Mesothelial cell of epicardium (in vitro differentiated cells): ENCODE measurements at regions not wholly inside any gene's neighbourhood (a gene's known extent, or its start where the extent isn't known, plus 50 kb on each side); places are given as distances from the start of the nearest gene placed in this dataset.

Source experiments
- DNase-seq, 2 experiments: peaks; one replicate each; pipeline ENCODE4 v3.0.0; 2021; ENCODE audit warnings: low spot score in 2 of 2; ENCODE audit not compliant: unreplicated experiment in 2 of 2
- H3K27ac Mint-ChIP-seq: 2 replicates; pipeline ENCODE4 v1.8.0; 2021; ENCODE audit warnings: mixed read lengths
- H3K27me3 Mint-ChIP-seq: 2 replicates; pipeline ENCODE4 v1.8.0; 2021; ENCODE audit warnings: low read depth, mixed read lengths
- H3K36me3 Mint-ChIP-seq: 2 replicates; pipeline ENCODE4 v1.8.0; 2021; ENCODE audit warnings: mixed read lengths
- H3K4me1 Mint-ChIP-seq: 2 replicates; pipeline ENCODE4 v1.8.0; 2021; ENCODE audit warnings: mixed read lengths
- H3K4me3 Mint-ChIP-seq: 2 replicates; pipeline ENCODE4 v1.8.0; 2021; ENCODE audit warnings: mild to moderate bottlenecking, moderate library complexity, mixed read lengths
- H3K9me3 Mint-ChIP-seq: 2 replicates; pipeline ENCODE4 v1.8.0; 2021; ENCODE audit warnings: mixed read lengths
- CTCF ChIP-seq: fragments of 200-600 bp; sonication (generic); IDR thresholded peaks from one replicate; pipeline ENCODE4 v1.5.0; 2021; ENCODE audit warnings: antibody characterized with exemption; ENCODE audit not compliant: unreplicated experiment

GRCh38 chrX:113289503-113289902 lies 448.9 kb upstream of the AMOT start:
- no peaks in the 10 kb centered on the region for H3K27me3 Mint-ChIP-seq
- H3K4me1 Mint-ChIP-seq: no peaks in the 10 kb centered on the region
- H3K9me3 Mint-ChIP-seq: peaks cover 4% of the 10 kb centered on the region
- H3K27ac Mint-ChIP-seq: no peak overlapping the region
- TF ChIP-seq CTCF: no peak
- no peak for DNase-seq
- no peaks in the 10 kb centered on the region for H3K36me3 Mint-ChIP-seq
- no peak overlapping the region for H3K4me3 Mint-ChIP-seq

GRCh38 chrX:113287761-113288160 lies 447.1 kb upstream of the AMOT start:
- Mint-ChIP-seq H3K9me3 (no peaks in the 10 kb centered on the region), H3K4me3 (no peak overlapping the region), H3K36me3 (no peaks in the 10 kb centered on the region), H3K4me1 (no peaks in the 10 kb centered on the region), H3K27me3 (no peaks in the 10 kb centered on the region), H3K27ac (no peak overlapping the region)
- no peak for TF ChIP-seq CTCF
- no peak for DNase-seq

GRCh38 chrX:113275804-113276203 lies 435.2 kb upstream of the AMOT start:
- no peak for DNase-seq
- H3K27ac Mint-ChIP-seq: no peak overlapping the region
- H3K4me1 Mint-ChIP-seq: no peaks in the 10 kb centered on the region
- H3K9me3 Mint-ChIP-seq: no peaks in the 10 kb centered on the region
- no peaks in the 10 kb centered on the region for H3K27me3 Mint-ChIP-seq
- H3K4me3 Mint-ChIP-seq: no peak overlapping the region
- TF ChIP-seq CTCF: no peak
- H3K36me3 Mint-ChIP-seq: no peaks in the 10 kb centered on the region

GRCh38 chrX:113274791-113275190 lies 434.2 kb upstream of the AMOT start:
- Mint-ChIP-seq H3K9me3 (no peaks in the 10 kb centered on the region), H3K4me3 (no peak overlapping the region), H3K27ac (no peak overlapping the region), H3K36me3 (no peaks in the 10 kb centered on the region), H3K27me3 (no peaks in the 10 kb centered on the region), H3K4me1 (no peaks in the 10 kb centered on the region)
- DNase-seq: no peak
- TF ChIP-seq CTCF: no peak

GRCh38 chrX:113274345-113274744 lies 433.7 kb upstream of the AMOT start:
- TF ChIP-seq CTCF: no peak
- no peak overlapping the region for H3K4me3 Mint-ChIP-seq
- no peak for DNase-seq
- no peaks in the 10 kb centered on the region for H3K9me3 Mint-ChIP-seq
- no peaks in the 10 kb centered on the region for H3K27me3 Mint-ChIP-seq
- no peak overlapping the region for H3K27ac Mint-ChIP-seq
- no peaks in the 10 kb centered on the region for H3K4me1 Mint-ChIP-seq
- no peaks in the 10 kb centered on the region for H3K36me3 Mint-ChIP-seq

- no peak for TF ChIP-seq CTCF
- H3K27ac Mint-ChIP-seq: no peak overlapping the region
- DNase-seq: no peak
- H3K27me3 Mint-ChIP-seq: no peaks in the 10 kb centered on the region
- no peak overlapping the region for H3K4me3 Mint-ChIP-seq
- no peaks in the 10 kb centered on the region for H3K36me3 Mint-ChIP-seq
- H3K9me3 Mint-ChIP-seq: no peaks in the 10 kb centered on the region
- H3K4me1 Mint-ChIP-seq: no peaks in the 10 kb centered on the region
Observed at GRCh38 chrX:113269203-113269602, 428.6 kb upstream of the AMOT start.
